Kidney (tissue), 13 donors: ENCODE measurements at regions not wholly inside any gene's neighbourhood (a gene's known extent, or its start where the extent isn't known, plus 50 kb on each side); places are given as distances from the start of the nearest gene placed in this dataset.

Experiments used
- DNase-seq, 5 donors: peaks; one replicate each; pipeline ENCODE4 v3.0.0-alpha.2; 2013 to 2020
- FAIRE-seq: peaks from 2 replicates; lab custom pipeline; 2012; peaks lifted over from hg19 to GRCh38; lab: Jason Lieb, UNC
- H3K27ac ChIP-seq, 2 donors: one replicate each; pipeline ENCODE4 v1.7.0; 2013; ENCODE audit warnings: low read depth in 2 of 2, low read length in 2 of 2, inconsistent platforms in 1 of 2
- H3K27me3 ChIP-seq: one replicate; pipeline ENCODE4 v1.7.1; 2013; ENCODE audit warnings: low read length, inconsistent platforms; ENCODE audit not compliant: control insufficient read depth, insufficient read depth
- H3K36me3 ChIP-seq, 3 donors: one replicate each; pipeline versions ENCODE4 v1.7.0 to v1.7.1; 2013; ENCODE audit warnings: low read length in 3 of 3, control low read depth in 1 of 3, inconsistent platforms in 1 of 3; ENCODE audit not compliant: insufficient read depth in 3 of 3, control insufficient read depth in 2 of 3
- H3K4me1 ChIP-seq, 3 donors: one replicate each; pipeline versions ENCODE4 v1.7.0 to v1.7.1; 2013; ENCODE audit warnings: low read length in 3 of 3, inconsistent platforms in 1 of 3, low read depth in 1 of 3; ENCODE audit not compliant: control insufficient read depth in 2 of 3, insufficient read depth in 2 of 3
- H3K4me3 ChIP-seq, 3 donors: one replicate each; pipeline versions ENCODE4 v1.7.0 to v1.8.1; 2013; ENCODE audit warnings: low read length in 3 of 3, control low read depth in 1 of 3, inconsistent platforms in 1 of 3
- H3K9ac ChIP-seq, 3 donors: one replicate each; pipeline versions ENCODE4 v1.7.0 to v1.7.1; 2013; ENCODE audit warnings: low read length in 3 of 3, control low read depth in 1 of 3, inconsistent platforms in 1 of 3
- H3K9me3 ChIP-seq, 3 donors: one replicate each; pipeline versions ENCODE4 v1.7.0 to v1.7.1; 2013; ENCODE audit warnings: low read length in 3 of 3, control low read depth in 1 of 3, inconsistent platforms in 1 of 3; ENCODE audit not compliant: control insufficient read depth in 2 of 3, insufficient read depth in 1 of 3
- CTCF ChIP-seq: IDR thresholded peaks from 3 replicates; pipeline ENCODE4 v1.5.1; 2012; ENCODE audit warnings: mild to moderate bottlenecking, moderate library complexity, borderline replicate concordance; ENCODE audit not compliant: insufficient read depth; ENCODE audit errors: extremely low read depth
- intact Hi-C: fragments of 100-400 bp; cut with DNase I; formaldehyde crosslinking; loops from one replicate; pipeline ENCODE4 v1.11.1; 2022
- donor health status: control.
- donor health status: control.
- donor health status: control.
- donor health status: control.
- donor health status: control.
- donor health status: DM: yes; HTN: yes; CAD: no.
- donor health status: Normal renal cell carcinoma (clear cell type).

GRCh38 chr2:200247494-200247893 lies 59.0 kb upstream of the SPATS2L start:
- no peak for TF ChIP-seq CTCF
- Histone ChIP-seq H3K27me3 (no peaks in the 10 kb centered on the region), H3K9ac (no peak overlapping the region), H3K9me3 (no peaks in the 10 kb centered on the region), H3K4me1 (peaks cover 0 to 2% (median under 1%) of the 10 kb centered on the region in 3 donors), H3K27ac (no peak overlapping the region), H3K36me3 (no peaks in the 10 kb centered on the region), H3K4me3 (no peak overlapping the region)
- peak in 2 of 5 donors; percentile 16 to 17 for DNase-seq
- no peak for FAIRE-seq
- intact Hi-C loops: no loop called here

DNA sequence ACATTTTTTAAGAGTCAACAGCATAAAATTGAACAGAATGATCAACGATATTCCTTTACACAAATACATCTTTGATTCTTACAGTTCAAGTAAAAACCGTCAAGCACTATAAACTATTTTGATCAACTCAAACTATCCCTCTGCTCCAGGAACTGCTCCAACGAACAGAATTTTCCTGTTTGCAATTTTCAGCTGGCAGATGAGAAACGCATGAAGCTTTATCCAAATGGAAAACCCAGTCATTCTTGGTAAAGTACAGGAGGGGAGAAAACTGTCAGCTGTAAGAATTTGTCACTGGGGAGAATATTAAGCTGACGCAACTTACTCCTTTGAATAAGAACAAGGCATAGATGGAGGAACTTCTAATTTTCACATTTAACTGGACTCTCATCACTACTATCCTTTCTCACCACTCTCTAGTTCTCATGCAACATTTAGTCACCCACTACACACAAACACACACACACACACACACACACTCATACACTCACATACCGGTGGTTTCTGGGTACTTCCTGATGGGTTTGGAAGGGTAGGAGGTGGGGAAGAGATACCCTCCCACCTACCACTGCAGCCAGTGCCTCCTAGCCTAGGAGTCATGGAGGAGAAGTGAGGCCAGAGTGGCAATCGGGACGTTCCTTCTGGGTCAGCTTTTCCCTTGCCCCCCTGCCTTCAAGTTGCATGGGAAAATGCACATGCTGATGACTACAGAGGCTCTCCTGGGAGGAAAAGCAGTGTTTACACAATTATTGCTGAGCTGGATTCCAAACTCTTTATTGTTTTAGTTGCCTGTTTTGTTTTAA lies 54.0 kb upstream of the SPATS2L start:
- peak in 2 of 5 donors; percentile 5 to 23 for DNase-seq

DNA sequence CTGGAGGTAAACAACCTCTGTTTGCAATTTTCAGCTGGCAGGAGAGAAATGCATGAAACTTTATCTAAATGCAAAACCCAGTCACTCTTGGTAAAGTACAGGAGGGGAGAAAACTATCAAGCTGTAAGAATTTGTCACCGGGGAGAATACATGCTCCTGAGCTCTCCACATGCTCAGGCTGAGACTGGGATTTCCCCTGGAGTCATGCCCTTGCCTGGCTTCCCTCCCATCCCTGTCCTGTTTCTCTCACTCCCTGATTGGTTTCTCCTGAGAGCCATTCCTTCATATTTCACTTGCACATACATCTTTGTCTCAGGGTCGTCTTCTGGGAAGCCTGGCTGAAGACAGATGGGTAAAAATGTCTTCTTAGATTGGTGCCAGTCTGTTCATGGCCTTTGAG lies 52.9 kb upstream of the SPATS2L start:
- DNase-seq (no peak), FAIRE-seq (no peak)
- Histone ChIP-seq H3K9me3 (no peaks in the 10 kb centered on the region), H3K4me1 (peaks cover 0 to 4% (median 3%) of the 10 kb centered on the region in 3 donors), H3K27me3 (no peaks in the 10 kb centered on the region), H3K36me3 (no peaks in the 10 kb centered on the region), H3K9ac (no peak overlapping the region), H3K4me3 (no peak overlapping the region), H3K27ac (no peak overlapping the region)
- intact Hi-C loops: no loop called here
- TF ChIP-seq CTCF: no peak

More for the DNA sequence above, 54.0 kb upstream of the SPATS2L start:
- Histone ChIP-seq H3K27me3 (no peaks in the 10 kb centered on the region), H3K9ac (no peak overlapping the region), H3K36me3 (no peaks in the 10 kb centered on the region), H3K9me3 (no peaks in the 10 kb centered on the region), H3K4me1 (peaks cover 2 to 4% (median 3%) of the 10 kb centered on the region in 3 donors), H3K4me3 (no peak overlapping the region), H3K27ac (no peak overlapping the region)
- intact Hi-C loops: no loop called here
- no peak for TF ChIP-seq CTCF
- no peak for FAIRE-seq
